ENCODE measurements at regions not wholly inside any gene's neighbourhood (a gene's known extent, or its start where the extent isn't known, plus 50 kb on each side); places are given as distances from the start of the nearest gene placed in this dataset.

DNA sequence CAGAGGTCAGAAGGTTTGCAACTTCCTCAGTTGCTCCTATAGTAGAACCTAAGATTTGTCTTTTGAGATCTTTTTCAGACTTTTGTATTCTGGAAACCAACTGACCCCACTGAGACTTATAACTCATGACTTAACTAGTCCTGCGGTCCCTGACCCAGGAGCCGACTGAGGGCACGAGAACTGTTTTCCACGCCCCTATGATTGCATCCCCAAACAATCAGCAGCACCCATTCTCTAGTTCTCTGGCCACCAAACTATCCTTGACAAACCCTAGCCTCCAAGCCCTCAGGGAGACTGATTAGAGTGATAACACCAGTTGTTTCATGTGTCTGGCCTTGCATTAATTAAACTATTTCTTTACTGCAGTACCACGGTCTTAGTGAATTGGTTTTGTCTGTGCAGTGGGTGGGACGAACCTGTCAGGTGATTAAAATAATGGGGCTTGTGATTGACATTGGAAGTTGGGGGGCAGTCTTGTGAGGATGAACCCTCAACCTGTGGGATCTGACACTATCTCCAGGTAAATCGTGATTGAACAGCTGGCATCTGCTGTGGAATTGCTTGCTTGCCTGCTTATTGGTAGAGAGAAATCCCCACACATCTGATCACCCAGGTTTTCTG lies 95.7 kb downstream of the B3GNT2 start:
- no peak for DNase-seq (ENCODE audit: low spot score)
- Histone ChIP-seq H3K4me3 (no peak overlapping the region), H3K4me2 (no peak overlapping the region), H3K27me3 (no peaks in the 10 kb centered on the region), H3K4me1 (peaks cover 17% of the 10 kb centered on the region), H2AFZ (replicated peaks) (no peak overlapping the region), H3F3A (ENCODE audit: low read depth) (peaks cover 17% of the 10 kb centered on the region), H3K9ac (no peak overlapping the region), H4K20me1 (ENCODE audit: low read depth) (no peaks in the 10 kb centered on the region), H3K36me3 (no peaks in the 10 kb centered on the region), H3K9me3 (ENCODE audit: low read depth) (no peaks in the 10 kb centered on the region), H3K27ac (no peak overlapping the region), H3K79me2 (ENCODE audit: low read depth) (no peaks in the 10 kb centered on the region)
- no peak for TF ChIP-seq EZH2phosphoT487 (IDR thresholded peaks at IDR 0.05)
- no peak for TF ChIP-seq EZH2 (IDR thresholded peaks at IDR 0.05)
- TF ChIP-seq CTCF (IDR thresholded peaks at IDR 0.05) = no peak
- no peaks in the 10 kb centered on the region for H3K9me3 Mint-ChIP-seq
- no peak overlapping the region for H3K27ac Mint-ChIP-seq
- peaks cover 23% of the 10 kb centered on the region for H3K4me1 Mint-ChIP-seq
- H3K27me3 Mint-ChIP-seq (ENCODE audit: insufficient read depth, low read depth) = peaks cover 12% of the 10 kb centered on the region
- no peak overlapping the region for H3K4me3 Mint-ChIP-seq
- H3K36me3 Mint-ChIP-seq = no peaks in the 10 kb centered on the region

- Histone ChIP-seq H4K20me1 (ENCODE audit: low read depth) (no peaks in the 10 kb centered on the region), H2AFZ (replicated peaks) (no peak overlapping the region), H3K9ac (no peak overlapping the region), H3K4me3 (no peak overlapping the region), H3K4me2 (no peak overlapping the region), H3K79me2 (ENCODE audit: low read depth) (no peaks in the 10 kb centered on the region), H3K27me3 (no peaks in the 10 kb centered on the region), H3K9me3 (ENCODE audit: low read depth) (no peaks in the 10 kb centered on the region), H3F3A (ENCODE audit: low read depth) (peaks cover 17% of the 10 kb centered on the region), H3K4me1 (peaks cover 17% of the 10 kb centered on the region), H3K36me3 (no peaks in the 10 kb centered on the region), H3K27ac (no peak overlapping the region)
- H3K9me3 Mint-ChIP-seq = peaks cover 2% of the 10 kb centered on the region
- peaks cover 23% of the 10 kb centered on the region for H3K4me1 Mint-ChIP-seq
- TF ChIP-seq EZH2phosphoT487 (IDR thresholded peaks at IDR 0.05) (no peak), CTCF (IDR thresholded peaks at IDR 0.05) (no peak), EZH2 (IDR thresholded peaks at IDR 0.05) (no peak)
- peaks cover 10% of the 10 kb centered on the region for H3K27me3 Mint-ChIP-seq (ENCODE audit: insufficient read depth, low read depth)
- no peak for DNase-seq (ENCODE audit: low spot score)
- H3K4me3 Mint-ChIP-seq = no peak overlapping the region
- no peak overlapping the region for H3K27ac Mint-ChIP-seq
- H3K36me3 Mint-ChIP-seq = no peaks in the 10 kb centered on the region
Measured at GRCh38 chr2:62291052-62291451, 95.1 kb downstream of the B3GNT2 start.

DNA sequence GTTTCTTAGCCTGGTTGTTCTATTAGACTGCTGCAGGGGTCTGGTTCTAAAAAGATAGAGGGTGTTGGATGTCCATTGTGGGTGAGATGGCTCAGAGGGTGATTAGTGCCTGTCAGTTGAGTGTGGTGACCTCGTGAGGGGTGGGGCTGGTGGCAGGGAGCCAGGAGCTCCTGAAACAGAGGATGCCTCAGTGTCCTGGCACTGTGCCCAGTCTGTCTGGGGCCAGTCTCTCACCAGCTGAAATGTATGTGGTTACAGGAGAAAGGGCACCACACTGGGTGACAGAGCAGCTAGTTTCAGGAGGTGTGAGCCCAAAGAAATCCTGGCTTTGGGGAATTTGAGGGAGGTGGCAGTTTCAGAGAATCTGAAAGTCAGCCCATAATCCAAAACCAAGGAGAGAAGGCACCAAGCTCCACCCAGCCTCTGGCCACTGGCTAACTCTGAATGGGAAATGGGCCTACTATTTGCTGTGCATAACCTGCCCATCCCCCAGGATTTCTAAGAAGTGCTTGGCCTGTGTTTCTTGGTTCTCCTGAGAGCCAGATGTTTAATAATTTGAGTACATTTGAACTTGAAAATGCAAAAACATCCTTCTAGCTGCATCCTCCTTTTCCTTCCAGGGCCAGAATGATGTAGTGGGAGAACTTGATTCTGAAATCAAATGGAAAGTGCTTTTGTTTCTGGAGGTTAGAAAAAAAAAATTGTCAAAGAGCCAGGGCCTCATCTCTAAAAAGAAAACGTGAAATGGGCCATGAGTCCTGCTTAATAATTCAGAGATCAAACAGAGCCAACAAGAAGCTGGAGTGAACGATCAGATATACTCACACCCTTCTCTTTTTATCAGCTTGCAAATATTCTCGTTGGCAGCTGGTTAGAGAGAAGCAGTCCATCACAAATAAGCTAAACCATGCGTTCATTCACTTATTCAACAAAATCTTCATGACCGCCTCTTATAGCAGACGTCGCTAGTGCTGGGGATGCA lies 92.3 kb downstream of the B3GNT2 start:
- Histone ChIP-seq H2AFZ (replicated peaks) (no peak overlapping the region), H3K4me2 (no peak overlapping the region), H3K4me3 (no peak overlapping the region), H3K9ac (no peak overlapping the region), H3K27me3 (no peaks in the 10 kb centered on the region), H3K79me2 (ENCODE audit: low read depth) (no peaks in the 10 kb centered on the region), H3K4me1 (peaks cover 1% of the 10 kb centered on the region), H4K20me1 (ENCODE audit: low read depth) (no peaks in the 10 kb centered on the region), H3K27ac (no peak overlapping the region), H3K9me3 (ENCODE audit: low read depth) (peaks cover 11% of the 10 kb centered on the region), H3F3A (ENCODE audit: low read depth) (peaks cover 1% of the 10 kb centered on the region), H3K36me3 (no peaks in the 10 kb centered on the region)
- no peak for DNase-seq (ENCODE audit: low spot score)
- H3K36me3 Mint-ChIP-seq = peaks cover 2% of the 10 kb centered on the region
- peaks cover 17% of the 10 kb centered on the region for H3K9me3 Mint-ChIP-seq
- H3K4me1 Mint-ChIP-seq = peaks cover 14% of the 10 kb centered on the region
- TF ChIP-seq EZH2phosphoT487 (IDR thresholded peaks at IDR 0.05) (no peak), EZH2 (IDR thresholded peaks at IDR 0.05) (no peak), CTCF (IDR thresholded peaks at IDR 0.05) (no peak)
- no peak overlapping the region for H3K27ac Mint-ChIP-seq
- H3K27me3 Mint-ChIP-seq (ENCODE audit: insufficient read depth, low read depth) = peaks cover 4% of the 10 kb centered on the region
- H3K4me3 Mint-ChIP-seq = no peak overlapping the region
